D341Med (cell line): ENCODE measurements at regions not wholly inside any gene's neighbourhood (a gene's known extent, or its start where the extent isn't known, plus 50 kb on each side); places are given as distances from the start of the nearest gene placed in this dataset.

Experiments used
- DNase-seq: peaks from one replicate; pipeline ENCODE4 v3.0.0; 2012; ENCODE audit warnings: low spot score

DNA sequence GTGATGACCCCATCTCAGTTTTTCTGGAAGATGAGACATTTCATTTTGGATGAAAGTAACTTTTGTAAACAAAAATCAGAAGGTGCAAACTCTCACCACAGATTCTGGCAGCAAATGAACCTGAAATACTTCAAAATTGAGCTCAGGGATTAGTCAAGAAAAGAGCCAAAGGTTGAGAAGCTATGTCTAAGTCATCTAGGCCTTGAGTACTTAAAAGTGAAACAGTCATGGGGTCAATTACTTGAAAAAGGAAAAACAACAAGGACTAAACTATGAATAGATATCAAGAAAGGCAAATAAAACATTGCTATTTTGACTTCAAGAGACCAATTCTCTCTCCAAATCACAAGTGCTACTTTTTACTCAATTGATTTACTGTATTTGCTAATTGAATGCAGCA, 285.1 kb downstream of the RBM43 start:
- no peak for DNase-seq

DNA sequence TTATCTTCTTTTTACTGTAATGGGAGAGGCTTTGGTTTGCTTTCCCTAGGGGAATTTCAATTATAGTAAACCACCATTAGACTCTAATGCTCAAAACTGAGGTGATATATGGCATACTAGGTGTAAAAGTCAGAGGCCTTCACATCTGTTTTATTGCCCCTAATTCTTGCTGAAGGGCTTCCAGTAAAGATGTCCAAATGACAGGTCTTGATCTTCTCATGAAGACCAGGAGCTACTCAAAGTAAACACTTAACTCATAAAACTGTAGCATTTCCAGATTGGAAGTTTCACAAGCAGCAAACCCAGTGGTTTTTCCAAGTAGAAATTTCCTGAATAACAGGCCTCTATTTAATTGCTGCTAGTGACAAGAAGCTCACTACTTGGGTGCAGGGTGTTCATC, 286.8 kb downstream of the RBM43 start:
- DNase-seq, result no peak

DNA sequence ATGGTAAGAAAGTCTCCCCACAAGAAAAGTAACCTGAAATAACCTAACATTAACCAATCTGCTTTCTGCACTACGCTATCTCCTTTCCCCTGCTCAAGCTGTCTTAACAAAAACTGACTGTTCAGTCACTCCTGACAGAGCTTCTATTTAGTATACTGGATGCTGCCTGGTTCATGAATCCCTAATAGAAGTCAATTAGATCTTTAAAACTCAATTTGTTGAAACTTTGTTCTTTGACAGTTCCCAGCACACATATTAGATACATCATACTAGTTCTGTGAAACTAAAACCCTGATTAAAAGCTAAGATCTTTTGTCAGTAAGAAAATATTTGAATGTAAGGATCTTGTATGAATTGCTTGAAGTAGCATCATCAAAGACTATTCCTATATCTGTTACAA, 287.4 kb downstream of the RBM43 start:
- DNase-seq, result no peak

DNA sequence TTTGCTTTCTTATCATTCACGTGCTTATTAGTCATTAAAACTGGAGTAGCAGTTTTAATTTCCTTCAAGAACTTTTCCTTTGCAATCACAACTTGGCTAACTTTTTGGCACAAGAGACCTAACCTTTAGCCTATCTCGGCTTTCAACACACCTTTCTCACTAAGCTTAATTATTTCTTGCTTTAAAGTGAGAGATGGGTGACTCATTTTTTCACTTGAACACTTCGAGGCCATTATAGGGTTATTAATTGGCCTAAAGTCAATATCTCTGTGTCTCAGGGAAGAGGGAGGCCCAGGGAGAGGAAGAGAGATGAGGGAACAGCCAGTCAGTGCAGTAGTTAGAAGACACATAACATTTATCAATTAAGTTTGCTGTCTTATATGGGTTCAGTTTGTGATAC, 289.8 kb downstream of the RBM43 start:
- DNase-seq, result no peak

DNA sequence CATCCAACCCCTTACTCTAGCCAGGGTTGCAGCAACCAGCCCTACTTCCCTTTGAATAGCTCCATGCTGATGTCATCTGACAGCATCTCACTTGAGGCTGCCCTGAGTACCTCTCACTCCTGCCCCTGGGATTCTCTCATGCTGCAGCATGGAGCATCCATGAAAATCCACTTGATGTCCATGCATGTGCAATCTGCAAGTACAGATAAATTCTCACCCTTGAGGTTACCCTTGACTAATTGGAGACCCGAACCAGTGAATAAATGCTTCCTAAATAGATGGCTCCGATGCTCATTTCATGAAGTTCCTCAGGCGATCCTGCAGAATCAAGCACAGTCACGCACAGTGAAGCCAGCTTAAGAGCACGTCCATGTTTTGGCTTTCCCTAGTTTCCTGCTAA, 298.3 kb downstream of the RBM43 start:
- no peak for DNase-seq

DNA sequence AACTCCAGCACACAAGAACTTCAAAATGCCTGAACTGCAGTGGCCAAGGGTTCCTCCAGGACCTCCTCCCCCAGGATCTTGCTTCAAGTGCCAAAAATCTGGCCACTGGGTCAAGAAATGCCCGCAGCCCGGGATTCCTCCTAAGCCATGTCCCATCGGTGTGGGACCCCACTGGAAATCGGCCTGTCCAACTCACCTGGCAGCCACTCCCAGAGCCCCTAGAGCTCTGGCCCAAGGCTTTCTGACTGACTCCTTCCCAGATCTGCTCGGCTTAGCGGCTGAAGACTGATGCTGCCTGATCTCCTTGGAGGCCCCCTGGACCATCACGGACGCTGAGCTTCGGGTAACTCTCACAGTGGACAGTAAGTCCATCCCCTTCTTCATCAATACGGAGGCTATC, 306.4 kb downstream of the RBM43 start:
- DNase-seq, result no peak

DNA sequence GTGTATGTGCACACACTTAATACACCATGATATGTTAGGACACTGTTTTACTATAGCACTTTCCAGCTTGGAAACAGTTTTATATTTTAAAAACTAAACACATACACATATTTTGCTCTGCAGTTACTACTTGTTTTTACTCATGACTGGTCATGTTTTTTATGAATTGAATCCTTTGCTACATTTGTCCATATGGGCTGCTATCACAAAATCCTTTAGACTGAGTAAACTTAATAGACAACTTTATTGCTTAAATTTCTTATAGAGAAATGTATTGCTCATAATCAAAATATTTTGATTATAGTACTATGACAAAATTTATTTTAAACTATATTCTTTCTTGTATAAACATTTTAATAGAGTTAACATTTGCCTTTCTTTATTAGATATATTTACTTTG, 314.8 kb downstream of the RBM43 start:
- DNase-seq, result no peak

DNA sequence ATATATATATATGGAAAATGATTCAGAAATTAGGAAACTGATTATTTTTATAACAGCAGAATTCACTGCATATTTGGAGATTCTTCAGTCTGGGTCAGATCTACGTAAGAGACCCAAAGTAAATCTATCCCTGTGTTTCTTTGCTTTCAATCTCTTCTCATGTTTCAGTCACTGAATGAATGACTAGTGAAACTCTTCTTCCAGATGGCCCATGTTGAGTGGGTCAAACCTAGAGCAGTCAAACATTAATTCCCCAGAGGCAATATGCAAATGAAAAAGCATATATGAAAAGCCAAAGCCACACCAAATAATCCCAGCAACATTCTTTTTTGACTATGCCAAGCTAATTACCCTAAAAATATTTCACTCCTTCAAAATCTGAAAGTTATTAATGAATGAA, 317.3 kb downstream of the RBM43 start:
- DNase-seq, result no peak

DNA sequence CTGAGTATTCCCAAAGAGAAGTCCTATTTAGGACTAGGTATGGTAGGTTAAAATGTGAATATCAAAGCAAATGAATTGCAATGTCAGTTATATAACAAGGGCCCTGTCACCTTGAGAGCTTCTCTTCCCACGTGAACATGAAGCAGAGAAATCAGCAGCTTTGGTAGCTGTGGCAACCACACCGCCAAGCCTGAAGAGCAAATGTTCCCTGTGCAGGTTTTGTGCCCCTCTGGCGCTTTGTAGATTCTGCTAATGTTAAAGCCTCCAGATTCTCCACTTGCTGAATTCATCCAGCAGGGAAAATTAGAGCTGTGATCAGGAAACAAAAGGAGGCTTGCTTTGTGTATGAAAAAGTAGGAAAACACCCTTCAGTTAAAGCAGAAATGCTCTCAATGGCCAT, 322.6 kb downstream of the RBM43 start:
- DNase-seq, result no peak

DNA sequence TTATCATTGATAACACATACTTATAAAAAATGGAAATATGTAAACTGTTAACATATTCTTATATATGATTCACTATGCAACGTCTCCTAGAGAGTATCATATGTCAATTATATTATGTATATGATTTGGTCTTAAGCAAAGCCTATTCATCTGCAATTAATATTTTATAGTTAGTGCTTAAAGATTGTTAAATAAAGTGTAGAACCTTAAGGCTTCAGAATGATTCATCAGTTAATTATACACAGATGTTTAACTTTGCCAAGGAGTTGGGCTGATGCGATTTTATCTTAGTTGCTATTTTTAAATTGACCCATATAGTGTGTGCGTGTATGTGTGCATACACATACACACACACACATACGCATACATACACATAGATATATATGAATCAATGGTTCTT, 323.1 kb downstream of the RBM43 start:
- no peak for DNase-seq

DNA sequence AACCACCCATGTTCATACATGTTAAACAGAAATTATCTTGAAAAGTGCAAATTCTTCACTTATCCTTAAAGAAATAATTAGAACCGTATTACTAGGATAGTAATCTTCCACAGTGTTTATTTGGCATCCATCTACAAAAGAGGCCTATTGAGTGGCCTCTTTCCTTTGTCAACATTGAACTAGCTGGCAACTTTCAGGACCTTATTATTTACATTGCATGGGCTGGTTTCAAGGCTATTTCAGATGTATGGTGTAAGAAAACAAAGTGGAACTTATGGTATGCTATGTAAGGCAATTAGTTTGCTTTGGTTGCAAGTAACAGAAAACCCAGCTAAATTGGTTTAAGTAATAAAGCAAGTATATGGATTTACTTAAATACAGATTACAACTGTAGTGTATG, 324.6 kb downstream of the RBM43 start:
- no peak for DNase-seq

DNA sequence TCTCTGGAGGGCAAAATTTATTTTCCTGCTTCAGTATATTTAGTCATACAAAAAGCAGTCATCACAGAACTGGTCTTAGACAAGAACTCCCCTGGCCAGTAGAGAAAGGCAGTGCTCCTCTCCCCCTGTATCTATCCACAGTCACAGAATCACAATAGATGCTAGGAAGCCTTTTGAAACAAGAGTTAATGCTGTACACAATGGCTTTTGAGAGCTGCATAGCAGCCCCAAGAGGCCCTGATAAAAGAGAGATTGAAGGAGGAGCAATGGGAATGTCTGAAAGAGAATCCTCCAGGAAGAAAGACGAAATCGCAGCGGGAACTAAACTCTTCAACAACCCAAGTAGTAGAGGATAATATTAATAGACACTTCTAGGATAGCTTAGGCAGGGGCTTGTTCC, 330.2 kb downstream of the RBM43 start:
- no peak for DNase-seq

DNA sequence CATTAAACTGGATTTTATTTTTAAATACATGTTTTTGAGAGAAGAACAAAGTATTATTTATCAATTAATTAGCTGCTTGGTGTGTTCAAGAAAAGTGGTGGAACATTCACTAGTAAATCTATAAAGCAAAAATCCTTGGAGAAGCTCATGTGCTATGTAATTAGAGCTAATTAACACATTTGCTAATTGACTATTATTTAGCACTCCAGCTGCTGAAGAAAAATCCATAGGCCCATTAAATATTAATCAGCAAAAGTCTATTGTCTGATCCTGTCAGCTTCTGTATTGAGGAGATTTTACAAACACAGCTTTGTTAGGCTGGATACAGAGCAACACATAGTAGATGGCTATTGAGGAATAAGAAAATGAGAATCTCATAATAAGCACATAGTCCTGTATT, 336.1 kb downstream of the RBM43 start:
- DNase-seq, result peak; percentile 22

DNA sequence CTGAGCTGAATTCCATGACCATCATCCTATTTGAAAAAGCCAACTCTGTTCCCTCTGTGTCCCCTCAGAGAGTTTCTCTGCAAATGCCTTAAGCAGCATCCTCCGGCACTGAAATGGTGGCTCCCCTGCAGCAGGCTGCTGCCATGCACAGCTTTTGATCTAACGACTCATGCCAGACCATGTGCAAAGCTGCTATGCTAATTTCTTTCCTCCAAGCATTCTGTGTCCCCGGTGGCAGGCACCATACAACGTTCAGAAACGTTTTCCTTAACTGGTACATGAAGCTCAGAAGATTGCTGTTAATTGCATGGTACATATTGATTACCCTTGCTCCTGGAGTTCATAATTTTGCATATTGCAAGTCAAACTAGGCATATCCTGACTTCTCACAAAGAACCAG, 336.8 kb downstream of the RBM43 start:
- DNase-seq, result no peak

DNA sequence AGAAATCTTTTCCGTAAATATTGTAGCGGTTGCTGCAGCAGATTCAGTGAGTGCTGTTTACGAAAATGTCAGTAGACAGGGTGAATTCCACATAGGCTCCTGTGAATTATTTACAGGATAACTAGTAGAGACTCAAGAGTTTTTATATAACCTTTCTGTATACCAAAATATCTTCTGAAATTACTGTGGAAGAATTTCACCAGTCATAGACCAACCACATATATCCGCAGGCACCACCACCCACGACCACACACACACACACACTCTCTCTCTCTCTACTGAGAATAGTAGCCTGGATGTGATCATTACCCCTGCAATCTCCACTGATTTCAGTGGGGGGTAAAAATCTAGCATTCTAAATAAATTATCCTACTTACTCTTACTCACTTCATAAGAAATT, 341.8 kb downstream of the RBM43 start:
- DNase-seq, result no peak

DNA sequence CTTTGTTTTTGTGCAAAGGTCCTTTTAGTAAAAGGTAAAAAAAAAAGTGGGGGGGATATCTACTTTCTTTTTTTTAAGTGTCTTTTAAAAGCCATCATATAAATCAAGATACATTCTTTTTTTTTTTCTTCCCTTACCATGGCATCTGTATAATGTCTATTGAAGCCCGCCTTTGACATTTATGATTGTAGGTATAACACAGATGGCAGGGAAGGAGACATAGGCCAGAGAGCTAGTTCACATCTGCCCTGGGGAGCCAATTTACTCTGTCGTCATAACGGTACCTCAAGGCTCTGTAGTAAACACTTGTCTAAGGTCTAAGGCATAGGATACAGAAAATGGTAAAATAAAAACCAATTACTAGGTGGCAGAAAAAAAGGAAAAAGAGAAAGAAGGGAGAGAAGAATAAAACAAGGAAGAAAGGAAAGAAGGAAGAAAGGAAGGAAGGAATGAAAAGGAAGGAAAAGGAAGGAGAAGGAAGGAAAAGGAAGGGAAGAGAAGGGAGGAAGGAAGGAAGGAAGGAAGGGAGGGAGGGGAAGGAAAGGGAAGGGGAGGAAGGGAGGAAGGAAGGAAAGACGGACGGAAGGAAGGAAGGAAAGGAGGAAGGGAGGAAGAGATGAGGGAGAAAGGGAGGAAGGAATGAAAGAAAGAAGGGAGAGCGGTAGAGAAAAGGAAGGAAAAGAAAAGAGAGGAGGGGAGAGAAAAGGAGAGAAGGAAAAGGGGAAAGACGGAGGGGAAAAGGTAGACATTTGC, 343.5 kb downstream of the RBM43 start:
- no peak for DNase-seq

DNA sequence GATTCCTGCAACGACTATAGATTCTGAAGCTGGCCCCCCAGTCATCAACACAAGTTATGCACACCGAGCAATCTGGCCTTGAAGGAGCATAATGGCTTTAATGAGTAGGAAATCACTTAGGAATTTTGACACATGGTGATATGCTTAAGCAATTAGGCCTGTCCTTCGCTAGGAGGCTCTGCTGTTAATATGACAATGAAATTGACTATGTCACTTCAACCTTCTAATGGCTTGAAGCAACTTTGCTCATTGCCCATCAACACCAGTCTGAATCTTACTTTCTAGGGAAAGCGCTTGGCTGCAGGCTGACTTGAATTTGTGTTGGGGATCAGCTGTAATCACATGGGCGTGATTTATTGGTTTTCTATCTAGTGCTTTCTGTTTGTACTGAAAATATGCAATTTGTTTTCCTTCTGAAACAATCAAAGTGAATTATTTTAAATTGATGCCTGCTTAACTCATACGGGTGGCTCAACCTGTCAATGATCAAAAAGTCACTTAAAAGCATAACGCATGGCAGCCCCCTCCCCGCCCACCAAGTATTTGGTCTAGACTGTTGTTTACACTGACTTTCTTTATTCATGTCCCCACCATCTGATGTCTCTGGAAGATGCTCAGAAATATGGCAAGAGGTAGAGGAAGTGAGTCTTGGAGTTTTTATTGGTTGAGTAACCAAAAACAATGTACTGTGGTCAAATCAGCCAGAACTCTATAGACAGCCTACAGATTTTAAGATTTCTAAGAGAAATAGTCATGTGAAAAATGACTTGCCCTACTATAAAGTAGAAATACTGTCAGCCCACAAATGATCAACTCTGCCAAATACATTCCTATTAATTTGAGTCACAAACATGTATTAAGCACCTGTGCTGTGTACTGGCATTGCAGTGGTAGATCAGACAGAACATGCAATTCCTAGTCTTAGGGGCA, 344.9 kb downstream of the RBM43 start:
- DNase-seq, result no peak

DNA sequence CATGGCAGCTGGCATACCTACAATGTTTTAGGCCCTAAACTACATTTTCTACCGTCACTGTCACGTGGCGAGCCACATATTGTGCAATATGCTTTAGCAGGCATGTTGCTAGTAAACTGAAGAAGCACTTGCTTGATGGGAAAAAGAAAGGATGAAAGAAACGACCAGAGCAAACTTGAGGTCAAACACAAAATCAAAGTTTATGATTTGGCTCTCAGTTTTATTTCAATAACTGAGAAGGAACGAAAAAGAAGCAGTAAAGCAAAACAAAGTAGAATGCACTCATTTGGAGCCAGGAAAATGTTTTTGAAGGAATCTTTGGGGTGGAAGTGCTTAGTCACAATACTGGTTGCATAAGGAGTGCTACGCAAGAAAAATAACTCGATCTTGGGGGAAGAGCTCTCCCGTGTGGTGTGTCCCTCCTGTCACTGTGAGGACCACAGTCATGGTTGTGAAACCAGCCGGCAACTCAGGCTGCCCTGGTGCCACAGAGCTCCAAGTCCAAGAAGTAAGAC, 349.8 kb downstream of the RBM43 start:
- DNase-seq, result no peak

DNA sequence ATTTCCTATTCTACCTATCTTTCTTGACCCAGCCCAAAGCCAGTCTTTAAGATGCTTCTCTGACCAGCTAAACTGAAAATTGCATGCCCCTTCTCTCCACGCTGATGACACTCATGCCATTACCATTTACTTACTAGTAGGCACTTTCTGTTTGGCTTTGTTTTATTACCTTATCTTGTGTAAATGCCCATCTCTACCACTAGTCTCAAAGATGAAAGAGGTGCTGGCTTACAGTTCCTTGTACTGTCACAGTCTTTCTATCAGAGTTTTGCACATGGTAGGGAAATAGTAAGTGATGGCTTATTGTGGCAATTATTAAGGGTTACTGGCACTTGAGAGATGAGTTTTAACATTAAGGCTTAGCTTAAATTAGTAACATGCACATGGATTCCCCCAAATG, 352.1 kb downstream of the RBM43 start:
- no peak for DNase-seq

DNA sequence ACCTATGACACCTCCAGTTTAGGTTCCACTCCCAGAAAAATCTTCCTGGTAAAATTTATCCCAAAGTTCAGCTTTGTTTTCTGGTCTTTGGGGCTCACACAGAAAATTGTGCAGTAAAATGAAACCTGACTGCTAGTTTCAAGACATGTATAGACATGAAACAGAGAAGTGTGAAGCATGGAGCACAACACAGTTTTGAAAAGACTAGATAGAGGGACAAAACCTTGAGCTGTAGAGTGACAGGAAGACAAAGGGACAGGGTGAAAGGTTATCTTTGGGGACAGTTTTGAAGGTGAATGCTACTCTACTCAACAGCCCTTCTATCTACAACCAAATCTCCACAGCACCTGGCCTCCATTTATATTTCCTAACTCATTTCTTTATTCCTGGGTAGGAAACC, 352.6 kb downstream of the RBM43 start:
- no peak for DNase-seq

DNA sequence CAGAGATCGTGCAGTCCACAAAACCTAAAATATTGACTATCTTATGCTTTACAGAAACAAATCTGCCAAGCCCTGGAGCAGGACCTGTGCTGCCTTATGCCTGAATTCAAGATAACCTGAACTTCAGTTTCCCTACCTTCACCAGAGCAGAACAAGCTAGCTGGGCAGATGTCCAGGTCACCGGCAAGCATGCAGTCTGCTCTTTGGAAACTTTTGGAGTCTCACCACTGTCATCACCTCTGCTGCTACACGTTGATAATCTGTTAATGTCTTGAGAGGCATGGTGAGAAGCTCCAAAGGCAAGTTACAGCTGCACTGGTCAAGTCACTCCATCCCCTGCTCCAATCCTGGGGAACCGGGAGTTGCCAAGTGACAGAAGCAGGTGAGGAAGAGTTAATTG, 354.2 kb downstream of the RBM43 start:
- DNase-seq, result no peak

DNA sequence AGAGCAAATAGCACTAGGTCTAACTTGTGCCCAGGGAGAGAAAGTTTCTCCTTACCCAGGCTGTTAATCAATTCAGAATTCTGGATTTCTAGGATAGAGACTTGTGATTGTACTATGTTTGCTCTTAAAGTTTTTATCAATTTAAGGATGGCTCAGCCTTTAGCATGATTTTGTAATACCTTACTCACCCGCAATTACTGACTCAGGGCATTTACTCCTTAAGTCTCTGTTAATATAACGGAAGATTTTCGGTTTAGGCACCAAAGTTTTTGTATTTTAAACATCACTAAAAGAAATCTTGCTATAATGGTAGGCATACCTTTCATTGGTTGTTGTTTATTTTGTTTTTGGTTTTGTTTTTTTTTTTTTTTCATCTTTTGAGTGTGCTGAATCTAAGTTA, 358.2 kb downstream of the RBM43 start:
- DNase-seq, result no peak

DNA sequence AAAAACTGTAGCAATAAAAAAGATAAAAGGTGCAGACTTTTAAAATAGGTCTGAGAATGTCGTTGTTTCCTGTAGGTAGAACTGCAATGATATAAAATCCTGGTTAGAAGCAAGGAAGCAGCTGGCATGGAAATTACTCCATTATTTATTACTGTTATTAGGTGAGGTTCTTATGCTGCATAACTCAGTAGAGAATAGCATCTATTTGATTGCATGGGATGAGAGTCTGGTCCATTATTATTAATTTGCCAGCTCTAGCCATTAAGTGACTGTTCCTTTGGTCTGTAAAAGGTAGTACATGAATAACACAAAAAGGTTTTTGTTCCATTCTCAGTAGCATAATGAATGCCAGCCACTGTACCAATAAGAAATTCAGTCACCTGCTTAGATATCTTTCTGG, 358.6 kb downstream of the RBM43 start:
- no peak for DNase-seq
